Tibial artery (tissue), 4 donors: ENCODE measurements at regions not wholly inside any gene's neighbourhood (a gene's known extent, or its start where the extent isn't known, plus 50 kb on each side); places are given as distances from the start of the nearest gene placed in this dataset.

Source experiments
- DNase-seq, 2 donors: peaks; one replicate each; pipeline ENCODE4 v3.0.0-alpha.2; 2019
- H3K27ac ChIP-seq, 2 donors: fragments of 200-600 bp; sonication (generic) in 1 of 2; 1 replicate in 1 of 2; 2 replicates in 1 of 2; pipeline ENCODE4 v1.5.1; 2018 to 2019; ENCODE audit warnings: mild to moderate bottlenecking in 1 of 2
- H3K27me3 ChIP-seq, 2 donors: fragments of 200-600 bp; sonication (generic) in 1 of 2; one replicate each; pipeline versions ENCODE4 v1.5.1 to v1.6.0; 2016 to 2019
- H3K36me3 ChIP-seq, 3 donors: fragments of 200-600 bp; sonication (generic) in 2 of 3; one replicate each; pipeline ENCODE4 v1.5.1; 2016 to 2019; ENCODE audit warnings: mild to moderate bottlenecking in 2 of 3
- H3K4me1 ChIP-seq, 4 donors: fragments of 200-600 bp; sonication (generic) in 2 of 4; 1 replicate in 3 of 4; 2 replicates in 1 of 4; pipeline ENCODE4 v1.5.1; 2016 to 2019
- H3K4me3 ChIP-seq, 2 donors: fragments of 200-600 bp; sonication (generic) in 1 of 2; 1 replicate in 1 of 2; 2 replicates in 1 of 2; pipeline ENCODE4 v1.5.1; 2018 to 2019; ENCODE audit warnings: mild to moderate bottlenecking in 2 of 2
- H3K9me3 ChIP-seq, 3 donors: fragments of 200-600 bp; sonication (generic) in 1 of 3; one replicate each; pipeline ENCODE4 v1.5.1; 2016 to 2019
- intact Hi-C: fragments of 100-400 bp; cut with DNase I; formaldehyde crosslinking; loops from one replicate; pipeline ENCODE4 v1.15.0; 2023; ENCODE audit warnings: low total_unique reads
- TF ChIP-seq, protein P1 (sequence below), 2 experiments: fragments of 200-600 bp in 1 of 2; fragments of 450-650 bp in 1 of 2; IDR thresholded peaks; one replicate each; pipeline ENCODE4 v1.5.1; 2017 to 2019; ENCODE audit warnings: antibody characterized with exemption in 2 of 2, mild to moderate bottlenecking in 1 of 2, moderate library complexity in 1 of 2

DNA sequence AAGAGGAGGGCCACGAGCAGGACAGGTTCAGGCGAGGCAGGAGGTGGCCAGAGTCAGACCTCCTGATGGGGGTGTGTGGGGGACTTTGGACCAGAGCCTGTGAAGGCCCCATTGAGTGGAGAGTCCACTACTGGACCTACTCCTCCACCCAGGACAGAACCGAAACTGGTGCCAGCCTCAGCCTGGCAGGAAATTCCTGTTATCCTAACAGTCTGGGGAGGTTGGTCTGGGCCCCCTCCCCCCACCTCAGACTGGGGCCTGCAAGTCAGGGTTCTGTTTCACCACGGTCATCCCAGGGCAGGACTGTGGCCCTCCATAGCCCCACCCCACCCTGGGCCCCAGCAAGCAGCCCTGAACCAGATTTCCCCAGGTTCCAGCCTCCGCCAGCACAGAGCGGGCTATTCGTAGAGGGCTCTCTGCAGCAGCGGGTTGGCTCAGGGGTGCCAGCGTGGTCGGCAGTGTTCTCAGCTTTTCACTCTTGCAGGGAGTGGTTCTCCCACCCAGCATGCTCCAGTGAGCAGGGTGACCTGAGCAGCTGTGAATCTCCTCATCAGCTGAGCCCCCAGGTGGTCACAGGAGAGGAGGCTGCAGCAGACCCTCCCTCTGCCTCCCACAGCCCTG, 217.3 kb downstream of the TBC1D2B start:
- DNase-seq: peak in 1 of 2 donors; percentile 53
- H3K27me3 ChIP-seq: peaks cover 0 to 2% of the 10 kb centered on the region in 2 donors
- no peaks in the 10 kb centered on the region for H3K9me3 ChIP-seq
- intact Hi-C loops: no loop called here
- H3K4me1 ChIP-seq: no peaks in the 10 kb centered on the region
- no peak overlapping the region for H3K4me3 ChIP-seq
- TF ChIP-seq, protein P1, sequence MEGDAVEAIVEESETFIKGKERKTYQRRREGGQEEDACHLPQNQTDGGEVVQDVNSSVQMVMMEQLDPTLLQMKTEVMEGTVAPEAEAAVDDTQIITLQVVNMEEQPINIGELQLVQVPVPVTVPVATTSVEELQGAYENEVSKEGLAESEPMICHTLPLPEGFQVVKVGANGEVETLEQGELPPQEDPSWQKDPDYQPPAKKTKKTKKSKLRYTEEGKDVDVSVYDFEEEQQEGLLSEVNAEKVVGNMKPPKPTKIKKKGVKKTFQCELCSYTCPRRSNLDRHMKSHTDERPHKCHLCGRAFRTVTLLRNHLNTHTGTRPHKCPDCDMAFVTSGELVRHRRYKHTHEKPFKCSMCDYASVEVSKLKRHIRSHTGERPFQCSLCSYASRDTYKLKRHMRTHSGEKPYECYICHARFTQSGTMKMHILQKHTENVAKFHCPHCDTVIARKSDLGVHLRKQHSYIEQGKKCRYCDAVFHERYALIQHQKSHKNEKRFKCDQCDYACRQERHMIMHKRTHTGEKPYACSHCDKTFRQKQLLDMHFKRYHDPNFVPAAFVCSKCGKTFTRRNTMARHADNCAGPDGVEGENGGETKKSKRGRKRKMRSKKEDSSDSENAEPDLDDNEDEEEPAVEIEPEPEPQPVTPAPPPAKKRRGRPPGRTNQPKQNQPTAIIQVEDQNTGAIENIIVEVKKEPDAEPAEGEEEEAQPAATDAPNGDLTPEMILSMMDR (IDR thresholded peaks at IDR 0.05): no peak
- H3K27ac ChIP-seq: no peak overlapping the region
- H3K36me3 ChIP-seq: no peaks in the 10 kb centered on the region

- intact Hi-C loops: no loop called here
- peaks cover 0 to 2% of the 10 kb centered on the region in 2 donors for H3K27me3 ChIP-seq
- H3K36me3 ChIP-seq: no peaks in the 10 kb centered on the region
- H3K27ac ChIP-seq: no peak overlapping the region
- H3K4me1 ChIP-seq: no peaks in the 10 kb centered on the region
- TF ChIP-seq, protein P1 (IDR thresholded peaks at IDR 0.05): no peak
- H3K9me3 ChIP-seq: no peaks in the 10 kb centered on the region
- peak in 1 of 2 donors; percentile 44 for DNase-seq
- no peak overlapping the region for H3K4me3 ChIP-seq
Measured at GRCh38 chr15:77859491-77860060, 217.9 kb downstream of the TBC1D2B start.

DNA sequence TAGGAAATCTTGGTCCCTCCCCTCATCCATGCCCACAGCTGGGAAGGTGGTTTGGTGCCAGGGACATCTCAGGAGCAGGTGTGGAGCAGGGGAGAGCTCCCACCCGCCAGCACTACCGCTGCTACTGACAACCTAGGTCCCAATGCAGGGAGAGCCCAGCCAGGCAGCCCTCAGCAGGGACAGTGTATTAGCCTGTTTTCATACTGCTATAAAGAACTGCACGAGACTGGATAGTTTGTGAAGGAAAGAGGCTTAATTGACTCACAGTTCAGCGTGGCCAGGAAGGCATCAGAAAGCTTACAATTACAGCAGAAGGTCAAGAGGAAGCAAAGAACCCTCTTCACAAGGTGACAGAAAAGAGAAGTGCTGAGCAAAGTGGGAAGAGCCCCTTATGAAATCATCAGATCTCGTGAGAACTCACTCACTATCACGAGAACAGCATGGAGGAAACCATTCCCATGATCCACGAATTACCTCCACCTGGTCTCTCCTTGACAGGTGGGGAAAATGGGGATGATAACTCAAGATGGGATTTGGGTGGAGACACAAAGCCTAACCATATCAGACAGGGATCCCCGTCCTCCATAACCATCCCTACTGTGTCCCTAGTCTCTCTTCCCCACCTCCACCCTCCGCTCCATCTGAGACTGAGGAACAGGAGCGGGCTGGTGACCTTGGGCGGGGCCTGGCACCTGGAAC, 218.6 kb downstream of the TBC1D2B start:
- TF ChIP-seq, protein P1 (IDR thresholded peaks at IDR 0.05): no peak
- intact Hi-C loops: no loop called here
- Histone ChIP-seq H3K27me3 (peaks cover 0 to 2% of the 10 kb centered on the region in 2 donors), H3K4me1 (no peaks in the 10 kb centered on the region), H3K36me3 (no peaks in the 10 kb centered on the region), H3K27ac (no peak overlapping the region), H3K9me3 (no peaks in the 10 kb centered on the region), H3K4me3 (no peak overlapping the region)
- DNase-seq: peak in 1 of 2 donors; percentile 49

DNA sequence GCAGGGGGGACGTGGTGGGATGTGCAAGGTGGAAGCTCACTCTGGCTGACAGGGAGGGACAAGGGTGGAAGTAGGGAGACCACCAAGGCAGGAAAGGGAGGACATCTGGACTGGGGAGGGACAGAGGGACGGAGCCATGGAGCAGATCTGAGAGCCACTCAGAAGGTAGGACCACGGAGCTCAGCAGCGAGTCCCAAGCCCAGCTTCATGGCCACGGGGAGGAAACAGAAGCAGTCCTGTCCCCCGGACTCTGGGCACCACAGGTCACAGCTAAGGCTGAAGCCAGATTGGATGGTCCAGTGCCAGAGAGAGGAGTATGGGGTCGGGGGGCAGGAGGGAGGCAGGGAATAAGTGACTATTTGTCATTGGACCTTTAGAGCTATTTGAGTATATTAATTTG, 220.1 kb downstream of the TBC1D2B start:
- Histone ChIP-seq H3K9me3 (no peaks in the 10 kb centered on the region), H3K4me3 (no peak overlapping the region), H3K27me3 (peaks cover 0 to 9% of the 10 kb centered on the region in 2 donors), H3K27ac (no peak overlapping the region), H3K4me1 (no peaks in the 10 kb centered on the region), H3K36me3 (no peaks in the 10 kb centered on the region)
- intact Hi-C loops: no loop called here
- DNase-seq: peak in 1 of 2 donors; percentile 56
- TF ChIP-seq, protein P1 (IDR thresholded peaks at IDR 0.05): no peak

GRCh38 chr15:77856705-77857346, 220.7 kb downstream of the TBC1D2B start:
- DNase-seq: peak in 1 of 2 donors; percentile 41

More at GRCh38 chr15:77856705-77857346, 220.7 kb downstream of the TBC1D2B start:
- Histone ChIP-seq H3K36me3 (no peaks in the 10 kb centered on the region), H3K4me1 (no peaks in the 10 kb centered on the region), H3K27me3 (peaks cover 0 to 14% of the 10 kb centered on the region in 2 donors), H3K9me3 (no peaks in the 10 kb centered on the region), H3K27ac (no peak overlapping the region), H3K4me3 (no peak overlapping the region)
- TF ChIP-seq, protein P1 (IDR thresholded peaks at IDR 0.05): no peak
- intact Hi-C loops: no loop called here
